ENCODE measurements at regions not wholly inside any gene's neighbourhood (a gene's known extent, or its start where the extent isn't known, plus 50 kb on each side); places are given as distances from the start of the nearest gene placed in this dataset.
"Not testable (repeated sequence)": the region's sequence is repeated elsewhere in the genome, so short reads cannot be mapped to it uniquely, and the experiment has no call there.

GRCh38 chr2:230600881-230601280 is 111.8 kb upstream of the CAB39 start:
- Histone ChIP-seq H3K27me3 (ENCODE audit: insufficient read depth, poor library complexity, severe bottlenecking) (no peaks in the 10 kb centered on the region), H3K4me3 (replicated peaks; ENCODE audit: insufficient read depth, low read length) (no peak overlapping the region), H3K27ac (replicated peaks) (no peak overlapping the region)
- DNase-seq (ENCODE audit: low read depth in 1 of 2, low spot score in 1 of 2), result no peak
- TF ChIP-seq GABPA (IDR thresholded peaks at IDR 0.05; ENCODE audit: low read depth), result no peak
- TF ChIP-seq CTCF (IDR thresholded peaks at IDR 0.05; ENCODE audit: insufficient read depth, low read length), result no peak
- TF ChIP-seq REST (IDR thresholded peaks at IDR 0.05; ENCODE audit: insufficient replicate concordance, low read depth), result no peak
- TF ChIP-seq POLR2AphosphoS5 (IDR thresholded peaks at IDR 0.05; ENCODE audit: low read depth), result no peak
- TF ChIP-seq SPI1 (IDR thresholded peaks at IDR 0.05; ENCODE audit: borderline replicate concordance, low read depth), result no peak

- H3K27me3 ChIP-seq (ENCODE audit: insufficient read depth, poor library complexity, severe bottlenecking), result no peaks in the 10 kb centered on the region
- TF ChIP-seq REST (IDR thresholded peaks at IDR 0.05; ENCODE audit: insufficient replicate concordance, low read depth) (no peak), CTCF (IDR thresholded peaks at IDR 0.05; ENCODE audit: insufficient read depth, low read length) (no peak), SPI1 (IDR thresholded peaks at IDR 0.05; ENCODE audit: borderline replicate concordance, low read depth) (no peak), GABPA (IDR thresholded peaks at IDR 0.05; ENCODE audit: low read depth) (no peak)
- no peak overlapping the region for H3K4me3 ChIP-seq (replicated peaks; ENCODE audit: insufficient read depth, low read length)
- no peak for DNase-seq (ENCODE audit: low read depth in 1 of 2, low spot score in 1 of 2)
- H3K27ac ChIP-seq (replicated peaks), result no peak overlapping the region
Observed at GRCh38 chr2:230601510-230601909, 111.1 kb upstream of the CAB39 start.

- TF ChIP-seq CTCF (IDR thresholded peaks at IDR 0.05; ENCODE audit: insufficient read depth, low read length) (no peak), REST (IDR thresholded peaks at IDR 0.05; ENCODE audit: insufficient replicate concordance, low read depth) (no peak), GABPA (IDR thresholded peaks at IDR 0.05; ENCODE audit: low read depth) (no peak), POLR2AphosphoS5 (IDR thresholded peaks at IDR 0.05; ENCODE audit: low read depth) (no peak), SPI1 (IDR thresholded peaks at IDR 0.05; ENCODE audit: borderline replicate concordance, low read depth) (no peak)
- H3K27me3 ChIP-seq (ENCODE audit: insufficient read depth, poor library complexity, severe bottlenecking), result no peaks in the 10 kb centered on the region
- 0 out of 2 replicates have a peak overlapping the region, but pooled peaks have one; percentile 8 for H3K27ac ChIP-seq (replicated peaks)
- no peak overlapping the region for H3K4me3 ChIP-seq (replicated peaks; ENCODE audit: insufficient read depth, low read length)
- DNase-seq (ENCODE audit: low read depth in 1 of 2, low spot score in 1 of 2), result peak; percentile 2 to 19
Observed at GRCh38 chr2:230602562-230603230, 109.9 kb upstream of the CAB39 start.

GRCh38 chr2:230603317-230603716 is 109.3 kb upstream of the CAB39 start:
- not testable (repeated sequence) for H3K4me3 ChIP-seq (replicated peaks; ENCODE audit: insufficient read depth, low read length); DNase-seq (ENCODE audit: low read depth in 1 of 2, low spot score in 1 of 2); H3K27ac ChIP-seq (replicated peaks); H3K27me3 ChIP-seq (ENCODE audit: insufficient read depth, poor library complexity, severe bottlenecking)

- H3K27ac ChIP-seq (replicated peaks); H3K27me3 ChIP-seq (ENCODE audit: insufficient read depth, poor library complexity, severe bottlenecking); DNase-seq (ENCODE audit: low read depth in 1 of 2, low spot score in 1 of 2); H3K4me3 ChIP-seq (replicated peaks; ENCODE audit: insufficient read depth, low read length): not testable (repeated sequence)
Observed at GRCh38 chr2:230604158-230604557, 108.5 kb upstream of the CAB39 start.

All from HL-60 (cell line).